Mammary epithelial cell (primary cell): ENCODE measurements at regions not wholly inside any gene's neighbourhood (a gene's known extent, or its start where the extent isn't known, plus 50 kb on each side); places are given as distances from the start of the nearest gene placed in this dataset.

Experiments used
- CTCF ChIP-seq, 2 donors: IDR thresholded peaks in 1 of 2; conservative IDR thresholded peaks in 1 of 2; 2 replicates each; pipeline ENCODE4 v1.5.1; 2011 to 2012; ENCODE audit warnings: inconsistent platforms in 2 of 2, low read length in 2 of 2, mild to moderate bottlenecking in 2 of 2, control low read depth in 1 of 2, low read depth in 1 of 2; ENCODE audit not compliant: insufficient read depth in 1 of 2; ENCODE audit errors: extremely low read depth in 1 of 2
- EZH2 ChIP-seq: IDR thresholded peaks from 2 replicates; pipeline ENCODE4 v1.6.1; 2012; ENCODE audit warnings: low read length, inconsistent platforms, borderline replicate concordance

GRCh38 chr2:33839791-33840190 lies 240.7 kb upstream of the FAM98A start:
- TF ChIP-seq CTCF (conservative IDR thresholded peaks at IDR 0.05 in 1 of 2, IDR thresholded peaks at IDR 0.05 in 1 of 2; ENCODE audit: extremely low read depth in 1 of 2, insufficient read depth in 1 of 2, low read depth in 1 of 2, low read length in 2 of 2) (no peak), EZH2 (no peak)
